ENCODE measurements at regions not wholly inside any gene's neighbourhood (a gene's known extent, or its start where the extent isn't known, plus 50 kb on each side); places are given as distances from the start of the nearest gene placed in this dataset.

DNA sequence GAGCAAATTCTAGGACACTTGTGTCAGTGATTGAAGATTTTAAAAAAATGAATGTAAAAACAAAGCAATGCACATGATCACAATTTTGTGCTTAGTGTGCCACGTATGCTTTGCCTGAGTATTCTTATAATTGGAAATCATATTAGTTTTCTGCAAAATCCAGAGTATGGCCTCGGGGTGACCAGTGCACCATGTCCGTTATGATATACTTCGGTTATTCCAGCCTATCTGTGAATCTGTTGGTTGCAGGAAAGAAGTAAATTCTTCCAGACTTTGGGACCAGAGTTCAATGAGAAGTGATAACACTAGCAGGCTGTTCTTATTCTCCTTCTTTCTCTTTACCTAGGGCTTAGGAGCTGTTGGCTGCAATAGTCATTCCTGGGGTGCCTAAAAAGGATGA, 152.0 kb upstream of the TMC3 start:
- TF ChIP-seq EP300 (IDR thresholded peaks at IDR 0.05; ENCODE audit: borderline replicate concordance in 1 of 2, low read depth in 1 of 2, low read length in 1 of 2) (peak in 1 of 2 experiments; percentile 85; a peak in 2 of 4 replicates), RXRA (IDR thresholded peaks at IDR 0.05; ENCODE audit: borderline replicate concordance, low read depth) (no peak), EZH2phosphoT487 (IDR thresholded peaks at IDR 0.05; ENCODE audit: borderline replicate concordance, low read depth) (no peak), USF2 (IDR thresholded peaks at IDR 0.05; ENCODE audit: borderline replicate concordance, low read depth, low read length) (no peak), CHD2 (IDR thresholded peaks at IDR 0.05; ENCODE audit: low read length, partially characterized antibody) (peak; percentile 73), TEAD4 (IDR thresholded peaks at IDR 0.05; ENCODE audit: borderline replicate concordance, insufficient read depth) (no peak), MXI1 (IDR thresholded peaks at IDR 0.05; ENCODE audit: low read depth, low read length) (no peak), JUND (IDR thresholded peaks at IDR 0.05) (no peak), POLR2AphosphoS5 (IDR thresholded peaks at IDR 0.05; ENCODE audit: low read depth, low read length) (no peak), GATA2 (CRISPR knock-in tag; IDR thresholded peaks at IDR 0.05) (peak; percentile 88), YY1 (IDR thresholded peaks at IDR 0.05; ENCODE audit: low read depth) (no peak), SIN3A (IDR thresholded peaks at IDR 0.05; ENCODE audit: borderline replicate concordance, low read depth, low read length) (no peak), MEF2A (IDR thresholded peaks at IDR 0.05; ENCODE audit: borderline replicate concordance, low read depth) (no peak), RCOR1 (IDR thresholded peaks at IDR 0.05; ENCODE audit: low read length) (peak; percentile 99), FOXJ3 (CRISPR knock-in tag; IDR thresholded peaks at IDR 0.05) (0 out of 2 replicates have a peak, but pooled peaks have one; percentile 49), TAF1 (IDR thresholded peaks at IDR 0.05; ENCODE audit: borderline replicate concordance, low read depth, low read length) (no peak), RAD21 (IDR thresholded peaks at IDR 0.05; ENCODE audit: low read length) (peak; percentile 5; the same call in 1 of the 2 replicates), TCF12 (IDR thresholded peaks at IDR 0.05) (peak; percentile 23; the same call in 1 of the 2 replicates), GABPA (IDR thresholded peaks at IDR 0.05; ENCODE audit: low read depth) (no peak)
- TF ChIP-seq, protein P1, sequence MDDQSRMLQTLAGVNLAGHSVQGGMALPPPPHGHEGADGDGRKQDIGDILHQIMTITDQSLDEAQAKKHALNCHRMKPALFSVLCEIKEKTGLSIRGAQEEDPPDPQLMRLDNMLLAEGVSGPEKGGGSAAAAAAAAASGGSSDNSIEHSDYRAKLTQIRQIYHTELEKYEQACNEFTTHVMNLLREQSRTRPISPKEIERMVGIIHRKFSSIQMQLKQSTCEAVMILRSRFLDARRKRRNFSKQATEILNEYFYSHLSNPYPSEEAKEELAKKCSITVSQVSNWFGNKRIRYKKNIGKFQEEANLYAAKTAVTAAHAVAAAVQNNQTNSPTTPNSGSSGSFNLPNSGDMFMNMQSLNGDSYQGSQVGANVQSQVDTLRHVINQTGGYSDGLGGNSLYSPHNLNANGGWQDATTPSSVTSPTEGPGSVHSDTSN (IDR thresholded peaks at IDR 0.05) = no peak
- TF ChIP-seq, protein P2, sequence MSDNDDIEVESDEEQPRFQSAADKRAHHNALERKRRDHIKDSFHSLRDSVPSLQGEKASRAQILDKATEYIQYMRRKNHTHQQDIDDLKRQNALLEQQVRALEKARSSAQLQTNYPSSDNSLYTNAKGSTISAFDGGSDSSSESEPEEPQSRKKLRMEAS (IDR thresholded peaks at IDR 0.05; ENCODE audit: low read depth) = no peak
- TF ChIP-seq, protein P3, sequence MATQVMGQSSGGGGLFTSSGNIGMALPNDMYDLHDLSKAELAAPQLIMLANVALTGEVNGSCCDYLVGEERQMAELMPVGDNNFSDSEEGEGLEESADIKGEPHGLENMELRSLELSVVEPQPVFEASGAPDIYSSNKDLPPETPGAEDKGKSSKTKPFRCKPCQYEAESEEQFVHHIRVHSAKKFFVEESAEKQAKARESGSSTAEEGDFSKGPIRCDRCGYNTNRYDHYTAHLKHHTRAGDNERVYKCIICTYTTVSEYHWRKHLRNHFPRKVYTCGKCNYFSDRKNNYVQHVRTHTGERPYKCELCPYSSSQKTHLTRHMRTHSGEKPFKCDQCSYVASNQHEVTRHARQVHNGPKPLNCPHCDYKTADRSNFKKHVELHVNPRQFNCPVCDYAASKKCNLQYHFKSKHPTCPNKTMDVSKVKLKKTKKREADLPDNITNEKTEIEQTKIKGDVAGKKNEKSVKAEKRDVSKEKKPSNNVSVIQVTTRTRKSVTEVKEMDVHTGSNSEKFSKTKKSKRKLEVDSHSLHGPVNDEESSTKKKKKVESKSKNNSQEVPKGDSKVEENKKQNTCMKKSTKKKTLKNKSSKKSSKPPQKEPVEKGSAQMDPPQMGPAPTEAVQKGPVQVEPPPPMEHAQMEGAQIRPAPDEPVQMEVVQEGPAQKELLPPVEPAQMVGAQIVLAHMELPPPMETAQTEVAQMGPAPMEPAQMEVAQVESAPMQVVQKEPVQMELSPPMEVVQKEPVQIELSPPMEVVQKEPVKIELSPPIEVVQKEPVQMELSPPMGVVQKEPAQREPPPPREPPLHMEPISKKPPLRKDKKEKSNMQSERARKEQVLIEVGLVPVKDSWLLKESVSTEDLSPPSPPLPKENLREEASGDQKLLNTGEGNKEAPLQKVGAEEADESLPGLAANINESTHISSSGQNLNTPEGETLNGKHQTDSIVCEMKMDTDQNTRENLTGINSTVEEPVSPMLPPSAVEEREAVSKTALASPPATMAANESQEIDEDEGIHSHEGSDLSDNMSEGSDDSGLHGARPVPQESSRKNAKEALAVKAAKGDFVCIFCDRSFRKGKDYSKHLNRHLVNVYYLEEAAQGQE (IDR thresholded peaks at IDR 0.05; ENCODE audit: low read depth, low read length) = no peak
- H3K4me1 ChIP-seq (ENCODE audit: control insufficient read depth in 1 of 2, insufficient read depth in 2 of 2, low read depth in 1 of 2, low read length in 1 of 2) = peaks cover 3 to 5% of the 10 kb centered on the region in 2 experiments; a peak in 3 of 4 replicates
- H3K9ac ChIP-seq = no peak overlapping the region
- DNase-seq = peak; percentile 51
- no peaks in the 10 kb centered on the region; the same call in 1 of the 2 replicates for H3K9me3 ChIP-seq
- peaks cover 0 to 3% of the 10 kb centered on the region in 2 experiments for H3K36me3 ChIP-seq (replicated peaks in 1 of 2; ENCODE audit: control insufficient read depth in 1 of 2, insufficient read depth in 2 of 2, low read length in 1 of 2)
- H3K79me2 ChIP-seq (ENCODE audit: insufficient read depth) = no peaks in the 10 kb centered on the region
- no peak overlapping the region for H3K4me3 ChIP-seq (ENCODE audit: low read depth in 2 of 2, low read length in 1 of 2)
- H2AFZ ChIP-seq (ENCODE audit: low read depth) = no peak overlapping the region
- ChIA-PET CTCF (no interaction called here), POLR2A (no interaction called here)
- 48% methylated on average over 4 of the region's 4 CpGs for WGBS (ENCODE audit: low lambda C conversion rate)
- no peaks in the 10 kb centered on the region for H4K20me1 ChIP-seq (ENCODE audit: insufficient read depth)
- H3K27me3 ChIP-seq (ENCODE audit: insufficient read depth) = no peaks in the 10 kb centered on the region
- peaks cover 3% of the 10 kb centered on the region; the same call in 1 of the 2 replicates for H3K9me2 ChIP-seq
- no peak overlapping the region for H3K4me2 ChIP-seq
- H3K27ac ChIP-seq (ENCODE audit: low read depth in 2 of 2, low read length in 1 of 2) = peak overlapping the region in 1 of 2 experiments; percentile 16; a peak in 1 of 4 replicates
- no peaks in the 10 kb centered on the region for H3F3A ChIP-seq (replicated peaks; ENCODE audit: insufficient read depth)
